ENCODE measurements at regions not wholly inside any gene's neighbourhood (a gene's known extent, or its start where the extent isn't known, plus 50 kb on each side); places are given as distances from the start of the nearest gene placed in this dataset.

- peaks cover 3% of the 10 kb centered on the region for H3K23me2 ChIP-seq (ENCODE audit: insufficient read length, low read depth, low read length, poor library complexity, severe bottlenecking)
- no CpG with 5 or more reads among the region's 13 CpGs for WGBS (ENCODE audit: extremely low coverage, insufficient read length, low lambda C conversion rate)
- peaks cover 37% of the 10 kb centered on the region for H3K27me3 Mint-ChIP-seq (ENCODE audit: low read depth)
These were observed 73.1 kb downstream of the ANKRD60 start for GRCh38 chr20:58155148-58155925.

More at GRCh38 chr20:58155148-58155925, 73.1 kb downstream of the ANKRD60 start:
- Histone ChIP-seq H2BK20ac (ENCODE audit: low read depth, low read length, poor library complexity, severe bottlenecking) (no peak overlapping the region), H4K8ac (replicated peaks; ENCODE audit: insufficient read length, low read depth, low read length) (no peak overlapping the region), H3K4me2 (ENCODE audit: insufficient read depth, insufficient read length, low read length) (no peak overlapping the region), H3K4me1 (ENCODE audit: insufficient read depth, low read length) (no peaks in the 10 kb centered on the region), H3K4ac (ENCODE audit: low read depth, low read length) (no peak overlapping the region), H4K91ac (ENCODE audit: insufficient read length, low read depth, low read length) (no peak overlapping the region), H2AK5ac (ENCODE audit: insufficient read length, low read length) (no peak overlapping the region), H3K9ac (ENCODE audit: extremely low read depth, insufficient read length, low read length) (no peak overlapping the region), H3K79me1 (ENCODE audit: insufficient read depth, low read depth, low read length, poor library complexity, severe bottlenecking) (no peaks in the 10 kb centered on the region), H3K79me2 (ENCODE audit: insufficient read depth, low read length) (no peaks in the 10 kb centered on the region), H4K5ac (ENCODE audit: insufficient read length, low read depth, low read length) (no peak overlapping the region), H3K27me3 (ENCODE audit: insufficient read depth, low read length) (no peaks in the 10 kb centered on the region), H3K18ac (ENCODE audit: insufficient read length, low read depth, low read length) (no peak overlapping the region), H2AFZ (ENCODE audit: low read length) (no peak overlapping the region), H2BK15ac (ENCODE audit: low read depth, low read length) (no peak overlapping the region), H4K20me1 (ENCODE audit: control insufficient read depth, insufficient read depth, insufficient read length) (no peaks in the 10 kb centered on the region), H3K56ac (ENCODE audit: insufficient read length, low read depth, low read length) (no peak overlapping the region), H3K23ac (ENCODE audit: insufficient read length, low read depth, low read length) (no peak overlapping the region), H2BK5ac (ENCODE audit: insufficient read length, low read length) (no peak overlapping the region), H2BK120ac (ENCODE audit: low read depth, low read length, poor library complexity, severe bottlenecking) (no peak overlapping the region), H2BK12ac (ENCODE audit: insufficient read length, low read depth, low read length) (no peak overlapping the region), H3K27ac (ENCODE audit: insufficient read length, low read depth, low read length) (no peak overlapping the region), H3K14ac (ENCODE audit: insufficient read depth, low read length) (no peak overlapping the region), H3T11ph (ENCODE audit: low read length) (no peak overlapping the region), H3K9me3 (ENCODE audit: control insufficient read depth, low read depth, low read length) (no peaks in the 10 kb centered on the region)
- Mint-ChIP-seq H3K27ac (no peak overlapping the region), H3K4me3 (no peak overlapping the region), H3K36me3 (ENCODE audit: insufficient read depth in 1 of 3, low read depth in 3 of 3) (no peaks in the 10 kb centered on the region), H3K9me3 (no peaks in the 10 kb centered on the region; a peak in 1 of 5 replicates), H3K4me1 (peaks cover 6 to 10% of the 10 kb centered on the region in 2 experiments)
- TF ChIP-seq, protein P1, sequence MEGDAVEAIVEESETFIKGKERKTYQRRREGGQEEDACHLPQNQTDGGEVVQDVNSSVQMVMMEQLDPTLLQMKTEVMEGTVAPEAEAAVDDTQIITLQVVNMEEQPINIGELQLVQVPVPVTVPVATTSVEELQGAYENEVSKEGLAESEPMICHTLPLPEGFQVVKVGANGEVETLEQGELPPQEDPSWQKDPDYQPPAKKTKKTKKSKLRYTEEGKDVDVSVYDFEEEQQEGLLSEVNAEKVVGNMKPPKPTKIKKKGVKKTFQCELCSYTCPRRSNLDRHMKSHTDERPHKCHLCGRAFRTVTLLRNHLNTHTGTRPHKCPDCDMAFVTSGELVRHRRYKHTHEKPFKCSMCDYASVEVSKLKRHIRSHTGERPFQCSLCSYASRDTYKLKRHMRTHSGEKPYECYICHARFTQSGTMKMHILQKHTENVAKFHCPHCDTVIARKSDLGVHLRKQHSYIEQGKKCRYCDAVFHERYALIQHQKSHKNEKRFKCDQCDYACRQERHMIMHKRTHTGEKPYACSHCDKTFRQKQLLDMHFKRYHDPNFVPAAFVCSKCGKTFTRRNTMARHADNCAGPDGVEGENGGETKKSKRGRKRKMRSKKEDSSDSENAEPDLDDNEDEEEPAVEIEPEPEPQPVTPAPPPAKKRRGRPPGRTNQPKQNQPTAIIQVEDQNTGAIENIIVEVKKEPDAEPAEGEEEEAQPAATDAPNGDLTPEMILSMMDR (conservative IDR thresholded peaks at IDR 0.05), result peak; percentile 53
- DNase-seq, result no peak
